ENCODE measurements at regions not wholly inside any gene's neighbourhood (a gene's known extent, or its start where the extent isn't known, plus 50 kb on each side); places are given as distances from the start of the nearest gene placed in this dataset.

DNA sequence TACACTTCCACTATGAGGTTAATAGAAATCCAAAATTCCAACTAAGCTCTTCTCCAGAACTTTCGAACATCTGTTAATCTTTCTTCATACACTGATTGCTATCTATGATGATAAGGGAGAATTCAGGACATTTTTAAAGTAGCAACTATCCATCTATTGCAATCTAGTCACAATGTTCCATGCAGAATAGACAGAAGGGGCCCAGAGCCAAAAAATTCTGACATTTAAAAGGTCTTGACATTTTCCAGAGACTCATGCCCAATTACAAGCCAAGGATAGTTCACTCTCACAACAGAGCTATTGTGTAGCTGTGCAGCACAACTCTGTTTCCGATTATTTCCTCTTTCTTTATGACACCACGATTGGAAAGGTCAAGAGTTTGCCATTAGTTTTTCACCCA is 999.7 kb upstream of the ALCAM start:
- CTCF ChIA-PET = no interaction called here
- H3K4me1 Mint-ChIP-seq = no peaks in the 10 kb centered on the region
- no peaks in the 10 kb centered on the region for H3K27me3 Mint-ChIP-seq
- no peak overlapping the region for H3K4me3 Mint-ChIP-seq
- POLR2A ChIA-PET = no interaction called here
- DNase-seq = no peak
- intact Hi-C loops (cut with DNase I, micrococcal nuclease) = no loop called here
- no peaks in the 10 kb centered on the region for H3K36me3 Mint-ChIP-seq (ENCODE audit: low read depth)
- ATAC-seq = no peak
- H3K27ac Mint-ChIP-seq = no peak overlapping the region
- peaks cover 1% of the 10 kb centered on the region for H3K9me3 Mint-ChIP-seq (ENCODE audit: low read depth)

DNA sequence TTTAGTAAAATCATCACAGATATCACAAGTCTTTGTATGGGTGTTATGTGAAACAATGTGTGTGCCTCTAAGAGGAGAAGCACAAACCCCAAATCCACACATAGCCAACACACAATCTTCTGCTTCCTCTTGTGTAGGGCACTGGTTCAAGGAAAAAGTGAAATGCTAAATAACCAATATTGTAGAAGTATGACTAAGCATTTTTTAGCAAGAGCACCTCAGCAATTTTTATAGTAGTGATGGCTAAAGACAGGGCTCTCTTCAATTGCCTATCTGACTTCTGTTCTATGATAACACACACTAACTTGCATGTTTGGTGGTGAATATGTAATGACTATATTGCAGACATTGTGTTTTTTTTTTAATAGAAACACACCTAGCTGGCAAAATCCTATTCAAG is 997.9 kb upstream of the ALCAM start:
- Mint-ChIP-seq H3K9me3 (ENCODE audit: low read depth) (peaks cover 3% of the 10 kb centered on the region), H3K27ac (no peak overlapping the region), H3K4me1 (no peaks in the 10 kb centered on the region), H3K27me3 (no peaks in the 10 kb centered on the region), H3K4me3 (no peak overlapping the region), H3K36me3 (ENCODE audit: low read depth) (no peaks in the 10 kb centered on the region)
- ChIA-PET CTCF (no interaction called here), POLR2A (no interaction called here)
- ATAC-seq (no peak), DNase-seq (no peak)
- intact Hi-C loops (cut with DNase I, micrococcal nuclease) = no loop called here

DNA sequence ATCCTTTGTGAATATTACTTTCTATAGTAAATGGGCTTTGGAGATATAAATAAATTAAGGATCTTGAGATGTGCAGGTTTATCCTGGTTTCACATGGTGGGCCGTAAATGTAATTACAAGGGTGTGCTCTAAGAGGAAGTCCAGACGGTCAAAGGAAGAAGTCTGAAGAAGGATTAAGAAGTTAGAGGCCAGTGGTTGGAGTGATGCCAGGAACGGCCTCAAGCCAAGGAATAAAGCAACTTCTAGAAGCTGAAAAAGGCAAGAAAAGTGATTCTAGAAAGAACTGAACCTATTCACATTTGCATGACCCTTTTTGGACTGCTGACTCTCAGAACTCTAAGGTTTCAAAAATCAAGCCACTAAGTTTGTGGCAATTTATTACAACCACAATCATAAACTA is 981.3 kb upstream of the ALCAM start:
- Mint-ChIP-seq H3K27ac (no peak overlapping the region), H3K27me3 (no peaks in the 10 kb centered on the region), H3K36me3 (ENCODE audit: low read depth) (no peaks in the 10 kb centered on the region), H3K4me3 (no peak overlapping the region), H3K4me1 (no peaks in the 10 kb centered on the region), H3K9me3 (ENCODE audit: low read depth) (peaks cover 8% of the 10 kb centered on the region)
- no peak for ATAC-seq
- POLR2A ChIA-PET = no interaction called here
- CTCF ChIA-PET = interaction anchor here (0.6 kb wide), 1 partner anchor 1666 kb away, joined by 4 read pairs; no protein-coding TSS in a partner anchor
- intact Hi-C loops (cut with DNase I, micrococcal nuclease) = no loop called here
- DNase-seq = no peak

DNA sequence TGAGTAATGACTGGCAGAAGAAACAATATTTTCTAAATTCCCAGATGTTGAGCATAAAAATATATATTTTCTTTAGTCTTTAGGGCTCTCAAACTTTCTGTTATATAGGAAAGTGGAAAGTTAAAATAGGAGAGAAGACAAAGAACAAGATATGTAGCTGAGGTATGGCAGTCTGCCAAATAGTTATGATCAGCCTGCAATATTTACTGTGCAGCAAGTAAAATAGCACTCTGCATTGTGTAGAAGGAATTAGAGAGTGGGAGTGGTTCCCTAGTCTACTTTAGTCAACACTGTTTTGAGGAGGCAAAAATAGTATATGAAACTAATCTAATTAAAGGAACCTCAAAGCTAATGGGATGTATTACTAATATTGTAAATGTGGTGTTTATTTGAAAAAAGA is 978.1 kb upstream of the ALCAM start:
- Mint-ChIP-seq H3K27me3 (no peaks in the 10 kb centered on the region), H3K9me3 (ENCODE audit: low read depth) (peaks cover 6% of the 10 kb centered on the region), H3K36me3 (ENCODE audit: low read depth) (no peaks in the 10 kb centered on the region), H3K27ac (no peak overlapping the region), H3K4me1 (no peaks in the 10 kb centered on the region), H3K4me3 (no peak overlapping the region)
- intact Hi-C loops (cut with DNase I, micrococcal nuclease) = no loop called here
- DNase-seq (no peak), ATAC-seq (no peak)
- ChIA-PET POLR2A (no interaction called here), CTCF (no interaction called here)

DNA sequence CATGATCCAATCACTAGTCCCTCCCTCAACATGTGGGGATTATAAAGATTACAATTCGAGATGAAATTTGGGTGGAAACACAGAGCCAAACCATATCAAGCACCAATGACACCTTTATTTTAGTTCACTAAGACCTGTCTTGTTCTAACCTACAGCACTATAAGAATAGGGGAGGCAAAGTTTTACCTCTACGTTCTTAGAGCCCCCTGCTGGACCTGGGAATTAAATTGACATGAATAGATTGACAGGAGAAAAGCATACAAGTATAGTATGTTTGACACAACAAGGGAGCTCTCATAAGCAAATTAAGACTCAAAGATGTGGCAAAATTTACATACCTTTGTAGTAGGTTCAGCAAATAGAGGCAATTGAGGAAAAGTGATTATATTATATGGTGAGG is 974.4 kb upstream of the ALCAM start:
- Mint-ChIP-seq H3K4me3 (no peak overlapping the region), H3K36me3 (ENCODE audit: low read depth) (no peaks in the 10 kb centered on the region), H3K27me3 (no peaks in the 10 kb centered on the region), H3K27ac (no peak overlapping the region), H3K4me1 (no peaks in the 10 kb centered on the region), H3K9me3 (ENCODE audit: low read depth) (peaks cover 6% of the 10 kb centered on the region)
- intact Hi-C loops (cut with DNase I, micrococcal nuclease) = no loop called here
- POLR2A ChIA-PET = no interaction called here
- DNase-seq = no peak
- CTCF ChIA-PET = no interaction called here
- ATAC-seq = no peak

DNA sequence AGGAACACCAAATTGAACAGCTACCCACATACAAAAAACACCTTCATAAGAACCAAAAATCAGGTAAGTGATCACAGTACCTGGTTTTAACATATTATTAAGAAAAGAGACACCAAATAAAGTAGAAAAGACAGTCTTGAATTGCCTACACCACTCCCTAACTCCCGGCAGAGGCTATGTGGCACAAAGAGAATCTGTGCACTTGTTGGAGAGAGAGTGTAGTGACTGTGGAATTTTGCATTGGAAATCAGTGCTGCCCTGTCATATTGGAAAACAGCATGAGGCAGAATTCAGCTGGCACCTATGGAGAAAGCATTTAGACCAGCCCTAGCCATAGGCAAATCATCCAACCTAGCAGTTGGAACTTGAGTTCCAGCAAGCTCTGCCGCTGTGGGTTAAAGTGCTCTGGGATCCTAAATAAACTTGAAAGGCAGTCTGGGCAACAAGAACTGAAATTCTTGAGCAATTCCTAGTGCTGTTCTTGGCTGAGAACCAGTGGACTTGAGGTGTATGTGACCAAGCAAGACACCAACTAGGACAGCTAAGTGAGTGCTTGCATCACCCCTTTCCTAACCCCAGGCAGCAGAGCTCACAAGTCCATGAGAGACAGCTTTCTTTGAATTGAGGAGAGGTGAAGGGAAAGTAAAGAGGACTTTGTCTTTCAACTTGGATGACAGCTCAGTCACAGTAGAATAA is 969.6 kb upstream of the ALCAM start:
- ATAC-seq (no peak), DNase-seq (no peak)
- POLR2A ChIA-PET = no interaction called here
- CTCF ChIA-PET = no interaction called here
- intact Hi-C loops (cut with DNase I, micrococcal nuclease) = no loop called here
- no peak overlapping the region for H3K4me3 Mint-ChIP-seq
- H3K36me3 Mint-ChIP-seq (ENCODE audit: low read depth) = no peaks in the 10 kb centered on the region
- H3K4me1 Mint-ChIP-seq = no peaks in the 10 kb centered on the region
- no peak overlapping the region for H3K27ac Mint-ChIP-seq
- H3K9me3 Mint-ChIP-seq (ENCODE audit: low read depth) = peaks cover 8% of the 10 kb centered on the region
- no peaks in the 10 kb centered on the region for H3K27me3 Mint-ChIP-seq

DNA sequence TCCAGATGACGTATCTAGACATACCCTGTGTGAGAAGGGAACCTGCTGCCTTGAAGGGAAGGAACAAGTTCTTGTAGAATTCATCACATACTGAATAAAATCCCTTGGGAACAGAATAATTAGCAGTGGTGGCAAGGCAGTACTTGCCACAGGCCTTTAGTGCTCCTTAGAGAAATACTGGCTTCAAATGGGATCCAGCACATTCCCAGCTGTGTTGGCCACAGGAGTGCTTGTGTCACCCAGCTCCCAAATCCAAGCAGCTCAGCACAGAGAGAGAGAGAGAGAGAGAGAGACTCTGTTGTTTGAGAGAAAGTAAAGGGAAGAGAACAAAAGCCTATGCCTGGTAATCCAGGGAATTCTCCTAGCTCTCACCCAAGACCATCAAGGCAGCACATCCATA is 969.0 kb upstream of the ALCAM start:
- Mint-ChIP-seq H3K27ac (no peak overlapping the region), H3K36me3 (ENCODE audit: low read depth) (no peaks in the 10 kb centered on the region), H3K4me3 (no peak overlapping the region), H3K9me3 (ENCODE audit: low read depth) (peaks cover 8% of the 10 kb centered on the region), H3K27me3 (no peaks in the 10 kb centered on the region), H3K4me1 (no peaks in the 10 kb centered on the region)
- ChIA-PET CTCF (no interaction called here), POLR2A (no interaction called here)
- intact Hi-C loops (cut with DNase I, micrococcal nuclease) = no loop called here
- ATAC-seq = no peak
- DNase-seq = no peak

DNA sequence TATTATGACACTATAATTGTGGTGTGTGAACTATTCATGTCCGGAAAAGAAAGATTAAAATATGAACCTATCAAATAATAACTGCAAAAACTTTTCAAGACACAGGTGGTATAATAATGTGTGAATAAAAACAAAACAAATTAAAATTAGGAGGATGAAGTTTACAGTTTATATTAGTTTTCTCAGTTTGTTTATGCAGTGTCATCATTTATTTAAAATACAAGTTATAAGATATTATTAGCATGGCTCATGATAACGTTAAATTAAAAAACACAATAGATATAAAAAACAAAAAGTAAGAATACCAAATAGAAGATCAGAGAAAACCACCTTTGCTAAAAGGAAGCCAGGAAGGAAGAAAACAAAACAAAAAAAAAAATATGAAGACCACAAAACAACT is 963.8 kb upstream of the ALCAM start:
- Mint-ChIP-seq H3K4me1 (no peaks in the 10 kb centered on the region), H3K27me3 (no peaks in the 10 kb centered on the region), H3K27ac (no peak overlapping the region), H3K9me3 (ENCODE audit: low read depth) (peaks cover 8% of the 10 kb centered on the region), H3K4me3 (no peak overlapping the region), H3K36me3 (ENCODE audit: low read depth) (no peaks in the 10 kb centered on the region)
- no peak for ATAC-seq
- POLR2A ChIA-PET = no interaction called here
- no peak for DNase-seq
- CTCF ChIA-PET = no interaction called here
- intact Hi-C loops (cut with DNase I, micrococcal nuclease) = no loop called here

DNA sequence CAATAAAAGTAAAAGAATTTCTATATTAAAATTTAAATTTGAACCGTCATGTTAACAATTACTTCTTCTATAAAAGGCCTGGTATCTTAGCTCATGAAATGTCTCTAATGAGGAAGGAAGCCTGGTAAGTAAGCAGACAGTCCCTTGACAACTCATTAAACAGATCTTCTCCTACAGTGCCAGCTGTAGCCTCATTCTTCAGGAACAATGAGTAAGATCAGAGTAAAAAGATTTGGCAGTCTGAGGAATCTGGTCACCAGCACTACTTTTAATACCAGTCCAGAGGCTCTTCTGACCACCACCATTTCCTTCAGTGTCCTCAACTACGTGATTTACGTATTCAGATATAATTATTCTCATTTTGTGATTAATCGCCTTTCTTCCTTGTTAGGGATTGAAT is 955.0 kb upstream of the ALCAM start:
- ATAC-seq = no peak
- DNase-seq = no peak
- H3K27me3 Mint-ChIP-seq = no peaks in the 10 kb centered on the region
- H3K36me3 Mint-ChIP-seq (ENCODE audit: low read depth) = no peaks in the 10 kb centered on the region
- ChIA-PET POLR2A (no interaction called here), CTCF (no interaction called here)
- H3K9me3 Mint-ChIP-seq (ENCODE audit: low read depth) = no peaks in the 10 kb centered on the region
- H3K27ac Mint-ChIP-seq = no peak overlapping the region
- H3K4me3 Mint-ChIP-seq = no peak overlapping the region
- H3K4me1 Mint-ChIP-seq = no peaks in the 10 kb centered on the region
- intact Hi-C loops (cut with DNase I, micrococcal nuclease) = no loop called here

DNA sequence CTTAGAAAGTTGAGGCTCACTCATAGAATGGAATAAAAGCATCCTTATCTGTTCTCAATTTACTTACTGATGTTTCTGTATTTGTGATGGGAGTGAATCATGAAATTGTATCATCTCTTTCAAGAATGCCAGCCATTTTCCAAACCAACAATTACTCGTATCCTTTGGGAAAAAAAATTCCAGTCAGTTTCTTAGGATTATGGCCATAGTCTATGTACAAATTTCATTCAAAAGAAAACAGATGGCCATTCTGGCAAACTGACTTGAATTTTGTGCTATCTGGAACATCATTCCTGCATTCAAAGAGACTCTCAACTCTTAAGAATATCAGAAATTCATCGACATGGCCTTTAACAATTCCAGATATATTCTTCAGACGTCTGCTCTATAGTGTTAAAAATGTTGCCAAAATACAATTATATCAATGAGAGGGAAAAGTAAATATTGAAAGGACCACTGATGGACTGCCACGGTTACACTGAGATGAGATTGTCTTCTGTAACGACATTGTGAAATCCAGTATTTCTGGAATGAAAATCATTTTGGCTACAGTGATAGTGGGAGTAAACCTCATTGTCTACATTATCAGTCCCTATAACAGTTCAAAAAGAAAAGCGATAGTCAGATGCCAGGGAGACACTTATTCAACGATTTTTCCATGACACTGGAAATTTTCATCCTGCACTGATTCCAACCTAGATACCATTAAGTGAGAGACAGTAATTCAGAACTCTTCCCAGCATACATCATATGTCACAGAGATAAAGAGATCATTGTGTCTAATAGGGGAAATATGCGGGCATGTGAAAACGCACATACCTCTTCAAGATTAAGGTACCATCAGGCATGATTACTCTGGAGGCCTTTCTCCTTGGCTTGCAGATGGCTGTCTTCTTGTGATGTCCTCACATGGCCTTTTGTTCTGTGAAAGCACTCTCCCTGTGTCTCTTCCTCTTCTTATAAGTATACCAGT is 953.8 kb upstream of the ALCAM start:
- Mint-ChIP-seq H3K27ac (no peak overlapping the region), H3K4me3 (no peak overlapping the region), H3K36me3 (ENCODE audit: low read depth) (no peaks in the 10 kb centered on the region), H3K9me3 (ENCODE audit: low read depth) (peaks cover 3% of the 10 kb centered on the region), H3K4me1 (no peaks in the 10 kb centered on the region), H3K27me3 (no peaks in the 10 kb centered on the region)
- ATAC-seq (no peak), DNase-seq (no peak)
- intact Hi-C loops (cut with DNase I, micrococcal nuclease) = no loop called here
- CTCF ChIA-PET = no interaction called here
- POLR2A ChIA-PET = no interaction called here

DNA sequence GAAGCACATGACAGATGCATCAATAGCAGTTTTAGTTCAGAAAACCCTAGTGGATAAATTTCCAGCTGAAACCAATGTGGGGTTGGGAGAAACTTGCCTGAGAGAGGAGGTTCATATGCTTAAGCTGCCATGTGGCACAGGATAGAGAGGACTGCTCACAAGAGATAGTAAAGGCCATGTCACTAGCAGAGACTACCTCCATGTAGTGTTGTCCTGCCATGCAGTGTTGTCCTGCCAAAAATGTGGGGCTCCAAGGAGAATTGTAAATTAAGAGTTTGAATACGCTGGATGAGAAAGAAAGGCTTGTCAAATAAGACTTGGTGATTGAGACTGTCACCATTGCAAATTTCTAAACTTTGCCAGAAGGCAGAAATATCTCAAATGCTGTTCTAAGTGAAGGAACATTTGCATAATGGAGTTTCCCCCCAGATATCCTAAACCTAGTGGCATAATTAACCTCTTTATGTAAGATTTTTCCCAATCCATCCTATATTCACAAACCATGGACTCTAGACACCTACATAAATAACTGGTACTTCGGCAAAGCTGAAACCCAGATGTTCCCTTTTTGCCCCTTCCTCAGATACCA is 938.3 kb upstream of the ALCAM start:
- Mint-ChIP-seq H3K36me3 (ENCODE audit: low read depth) (no peaks in the 10 kb centered on the region), H3K4me1 (no peaks in the 10 kb centered on the region), H3K9me3 (ENCODE audit: low read depth) (no peaks in the 10 kb centered on the region), H3K27me3 (no peaks in the 10 kb centered on the region), H3K27ac (no peak overlapping the region), H3K4me3 (no peak overlapping the region)
- CTCF ChIA-PET = no interaction called here
- intact Hi-C loops (cut with DNase I, micrococcal nuclease) = no loop called here
- ATAC-seq (no peak), DNase-seq (no peak)
- POLR2A ChIA-PET = no interaction called here

DNA sequence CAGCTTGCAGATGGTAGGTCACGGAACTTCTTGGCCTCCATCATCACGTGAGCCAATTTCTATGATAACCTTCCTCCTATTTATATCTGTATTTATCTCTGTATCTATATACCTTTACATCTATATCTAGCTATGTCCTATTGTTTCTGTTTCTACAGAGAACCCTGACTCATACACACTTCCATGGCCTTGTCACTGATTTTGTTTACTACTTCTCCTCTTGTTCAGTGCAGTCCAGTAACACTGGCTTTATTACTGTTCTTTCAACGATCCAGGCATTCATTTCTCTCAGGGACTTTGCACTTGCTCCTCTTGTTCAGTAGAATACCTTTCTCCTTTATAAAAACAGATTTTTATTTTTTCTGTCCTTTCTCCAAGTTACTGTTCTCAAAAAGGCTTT is 937.0 kb upstream of the ALCAM start:
- intact Hi-C loops (cut with DNase I, micrococcal nuclease) = no loop called here

More for the DNA sequence above, 937.0 kb upstream of the ALCAM start:
- Mint-ChIP-seq H3K27me3 (no peaks in the 10 kb centered on the region), H3K4me1 (no peaks in the 10 kb centered on the region), H3K27ac (no peak overlapping the region), H3K36me3 (ENCODE audit: low read depth) (no peaks in the 10 kb centered on the region), H3K9me3 (ENCODE audit: low read depth) (peaks cover 1% of the 10 kb centered on the region), H3K4me3 (no peak overlapping the region)
- DNase-seq = no peak
- POLR2A ChIA-PET = no interaction called here
- CTCF ChIA-PET = no interaction called here
- ATAC-seq = no peak
